Panc1 (cell line): ENCODE measurements at regions not wholly inside any gene's neighbourhood (a gene's known extent, or its start where the extent isn't known, plus 50 kb on each side); places are given as distances from the start of the nearest gene placed in this dataset.

ENCODE experiments used
- POLR2AphosphoS5 ChIP-seq: IDR thresholded peaks from 2 replicates; pipeline ENCODE4 v1.6.1; 2012; ENCODE audit warnings: mild to moderate bottlenecking, low read depth, low read length, moderate library complexity
- SIN3A ChIP-seq: IDR thresholded peaks from 2 replicates; pipeline ENCODE4 v1.6.1; 2012; ENCODE audit warnings: low read depth, mild to moderate bottlenecking, low read length, moderate library complexity, borderline replicate concordance; ENCODE audit not compliant: insufficient read depth
- TCF7L2 ChIP-seq: IDR thresholded peaks from 2 replicates; pipeline ENCODE4 v1.6.1; 2011; ENCODE audit warnings: mild to moderate bottlenecking, low read depth, low read length, inconsistent platforms
- TF ChIP-seq, protein P1 (sequence below): fragments of 450-650 bp; IDR thresholded peaks from 2 replicates; pipeline ENCODE4 v1.5.1; 2017; ENCODE audit warnings: mild to moderate bottlenecking
- TF ChIP-seq, protein P2 (sequence below), 2 experiments: IDR thresholded peaks; 2 replicates each; pipeline ENCODE4 v1.6.1; 2011 to 2012; ENCODE audit warnings: low read depth in 2 of 2, control low read depth in 1 of 2, low read length in 1 of 2, mild to moderate bottlenecking in 1 of 2, moderate library complexity in 1 of 2; ENCODE audit not compliant: insufficient read depth in 1 of 2

DNA sequence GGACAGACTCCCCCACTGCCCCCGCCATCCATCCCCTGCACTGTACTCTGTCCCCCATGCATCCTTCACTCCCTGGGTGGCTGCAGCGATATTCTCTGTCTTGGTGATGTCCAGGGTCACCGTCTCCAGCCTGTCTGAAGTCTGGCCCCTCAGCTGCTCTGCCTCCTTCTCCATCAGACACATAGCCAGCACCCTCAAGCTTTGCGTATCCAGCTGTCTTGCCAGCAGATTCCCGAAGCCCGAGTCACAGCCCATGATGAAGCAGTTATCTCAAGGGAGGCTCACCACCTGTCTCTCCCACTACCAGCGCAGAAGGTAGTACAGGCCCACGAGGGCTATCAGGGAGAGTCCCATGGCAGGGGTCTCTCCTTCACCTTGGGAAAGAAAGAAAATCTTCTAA, 77.8 kb downstream of the HSD17B6 start:
- TF ChIP-seq, protein P1, sequence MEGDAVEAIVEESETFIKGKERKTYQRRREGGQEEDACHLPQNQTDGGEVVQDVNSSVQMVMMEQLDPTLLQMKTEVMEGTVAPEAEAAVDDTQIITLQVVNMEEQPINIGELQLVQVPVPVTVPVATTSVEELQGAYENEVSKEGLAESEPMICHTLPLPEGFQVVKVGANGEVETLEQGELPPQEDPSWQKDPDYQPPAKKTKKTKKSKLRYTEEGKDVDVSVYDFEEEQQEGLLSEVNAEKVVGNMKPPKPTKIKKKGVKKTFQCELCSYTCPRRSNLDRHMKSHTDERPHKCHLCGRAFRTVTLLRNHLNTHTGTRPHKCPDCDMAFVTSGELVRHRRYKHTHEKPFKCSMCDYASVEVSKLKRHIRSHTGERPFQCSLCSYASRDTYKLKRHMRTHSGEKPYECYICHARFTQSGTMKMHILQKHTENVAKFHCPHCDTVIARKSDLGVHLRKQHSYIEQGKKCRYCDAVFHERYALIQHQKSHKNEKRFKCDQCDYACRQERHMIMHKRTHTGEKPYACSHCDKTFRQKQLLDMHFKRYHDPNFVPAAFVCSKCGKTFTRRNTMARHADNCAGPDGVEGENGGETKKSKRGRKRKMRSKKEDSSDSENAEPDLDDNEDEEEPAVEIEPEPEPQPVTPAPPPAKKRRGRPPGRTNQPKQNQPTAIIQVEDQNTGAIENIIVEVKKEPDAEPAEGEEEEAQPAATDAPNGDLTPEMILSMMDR: no peak
- TF ChIP-seq TCF7L2 (no peak), POLR2AphosphoS5 (no peak), SIN3A (no peak)
- TF ChIP-seq, protein P2, sequence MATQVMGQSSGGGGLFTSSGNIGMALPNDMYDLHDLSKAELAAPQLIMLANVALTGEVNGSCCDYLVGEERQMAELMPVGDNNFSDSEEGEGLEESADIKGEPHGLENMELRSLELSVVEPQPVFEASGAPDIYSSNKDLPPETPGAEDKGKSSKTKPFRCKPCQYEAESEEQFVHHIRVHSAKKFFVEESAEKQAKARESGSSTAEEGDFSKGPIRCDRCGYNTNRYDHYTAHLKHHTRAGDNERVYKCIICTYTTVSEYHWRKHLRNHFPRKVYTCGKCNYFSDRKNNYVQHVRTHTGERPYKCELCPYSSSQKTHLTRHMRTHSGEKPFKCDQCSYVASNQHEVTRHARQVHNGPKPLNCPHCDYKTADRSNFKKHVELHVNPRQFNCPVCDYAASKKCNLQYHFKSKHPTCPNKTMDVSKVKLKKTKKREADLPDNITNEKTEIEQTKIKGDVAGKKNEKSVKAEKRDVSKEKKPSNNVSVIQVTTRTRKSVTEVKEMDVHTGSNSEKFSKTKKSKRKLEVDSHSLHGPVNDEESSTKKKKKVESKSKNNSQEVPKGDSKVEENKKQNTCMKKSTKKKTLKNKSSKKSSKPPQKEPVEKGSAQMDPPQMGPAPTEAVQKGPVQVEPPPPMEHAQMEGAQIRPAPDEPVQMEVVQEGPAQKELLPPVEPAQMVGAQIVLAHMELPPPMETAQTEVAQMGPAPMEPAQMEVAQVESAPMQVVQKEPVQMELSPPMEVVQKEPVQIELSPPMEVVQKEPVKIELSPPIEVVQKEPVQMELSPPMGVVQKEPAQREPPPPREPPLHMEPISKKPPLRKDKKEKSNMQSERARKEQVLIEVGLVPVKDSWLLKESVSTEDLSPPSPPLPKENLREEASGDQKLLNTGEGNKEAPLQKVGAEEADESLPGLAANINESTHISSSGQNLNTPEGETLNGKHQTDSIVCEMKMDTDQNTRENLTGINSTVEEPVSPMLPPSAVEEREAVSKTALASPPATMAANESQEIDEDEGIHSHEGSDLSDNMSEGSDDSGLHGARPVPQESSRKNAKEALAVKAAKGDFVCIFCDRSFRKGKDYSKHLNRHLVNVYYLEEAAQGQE (IDR thresholded peaks at IDR 0.05; ENCODE audit: insufficient read depth in 1 of 2, low read depth in 2 of 2, low read length in 1 of 2): no peak
